RKO (cell line): ENCODE measurements at regions not wholly inside any gene's neighbourhood (a gene's known extent, or its start where the extent isn't known, plus 50 kb on each side); places are given as distances from the start of the nearest gene placed in this dataset.
"Not testable (repeated sequence)": the region's sequence is repeated elsewhere in the genome, so short reads cannot be mapped to it uniquely, and the experiment has no call there.

Experiments used
- DNase-seq: peaks from one replicate; pipeline ENCODE4 v3.0.0-alpha.2; 2016; ENCODE audit warnings: low spot score

DNA sequence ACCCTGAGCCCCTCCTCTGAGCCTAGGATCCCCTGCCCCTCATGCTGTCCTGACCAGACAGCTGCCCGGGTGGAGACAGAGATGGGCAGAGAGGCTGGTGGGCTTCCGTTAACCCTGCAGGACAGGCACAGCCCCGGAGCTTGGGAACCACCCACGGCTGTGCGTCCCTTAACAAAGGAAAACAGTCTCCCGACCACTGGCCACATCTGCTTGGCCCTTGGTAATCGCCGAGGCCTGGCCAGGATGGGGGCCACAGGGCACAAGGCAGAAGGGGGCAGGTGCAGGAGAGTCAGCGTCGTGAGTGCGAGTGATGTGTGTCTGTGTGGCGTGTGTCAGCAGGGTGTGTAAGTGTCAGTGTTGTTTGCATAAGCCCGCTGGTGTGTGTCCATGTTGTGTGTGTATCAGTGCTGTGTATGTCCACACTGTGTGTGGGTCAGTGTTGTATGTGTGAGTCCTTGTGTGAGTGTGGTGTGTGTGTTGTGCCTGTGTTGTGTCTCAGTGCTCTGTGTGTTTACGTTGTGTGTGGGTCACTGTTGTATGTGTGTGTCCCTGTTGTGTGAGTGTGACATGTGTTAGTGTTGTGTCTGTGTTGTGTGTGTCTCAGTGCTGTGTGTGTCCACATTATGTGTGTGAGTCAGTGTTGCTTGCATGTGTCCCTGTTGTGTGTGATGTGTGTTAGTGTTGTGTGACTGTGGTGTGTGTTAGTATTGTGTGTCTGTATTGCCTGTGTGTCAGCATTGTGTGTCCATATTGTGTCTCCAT lies 369.5 kb downstream of the BRD1 start:
- no peak for DNase-seq

DNA sequence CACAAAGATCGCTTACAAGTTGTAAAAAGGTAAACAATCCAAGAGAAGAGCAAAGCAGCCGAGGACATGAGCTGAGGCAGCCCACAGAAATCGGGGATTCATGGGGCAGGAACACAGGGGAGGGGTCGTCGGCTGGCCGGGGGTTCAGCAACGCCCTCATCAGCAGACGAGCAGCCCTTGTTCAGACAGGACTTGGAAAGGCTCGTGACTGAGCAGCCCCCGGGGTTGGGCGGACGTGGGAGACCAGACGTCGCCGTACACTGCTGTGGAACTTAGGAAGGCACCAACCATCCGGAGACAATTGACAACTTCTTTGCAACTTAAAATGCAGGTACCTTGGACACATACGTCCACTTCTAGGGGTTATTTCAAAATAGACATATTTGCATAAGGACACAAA lies 370.5 kb downstream of the BRD1 start:
- DNase-seq: no peak

DNA sequence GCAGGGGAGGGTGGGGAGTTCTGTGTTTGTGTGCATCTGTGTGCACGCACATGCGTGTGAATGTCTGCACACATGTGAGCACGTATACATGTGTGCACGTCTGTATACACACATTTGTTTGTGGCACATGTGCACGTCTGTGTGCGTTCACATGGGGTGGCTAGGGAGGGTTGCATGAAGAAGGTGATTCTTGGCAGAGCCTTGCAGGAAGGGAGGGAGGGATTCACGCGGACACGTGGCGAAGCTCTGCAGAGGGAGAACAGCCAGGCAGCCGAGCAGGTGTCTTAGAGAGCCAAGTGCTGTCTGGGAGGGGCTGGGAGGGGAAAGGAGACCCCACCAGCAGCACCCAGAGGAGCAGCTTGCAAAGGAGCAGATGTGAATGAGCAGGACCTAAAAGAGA lies 372.1 kb downstream of the BRD1 start:
- no peak for DNase-seq

- no peak for DNase-seq
Measured at GRCh38 chr22:49454726-49455125, 372.9 kb downstream of the BRD1 start.

- DNase-seq: no peak
Measured at GRCh38 chr22:49453771-49454170, 373.9 kb downstream of the BRD1 start.

- DNase-seq: not testable (repeated sequence)
Measured at GRCh38 chr22:49453019-49453418, 374.7 kb downstream of the BRD1 start.

GRCh38 chr22:49452362-49452946 lies 375.2 kb downstream of the BRD1 start:
- DNase-seq: no peak

GRCh38 chr22:49451070-49451840 lies 376.4 kb downstream of the BRD1 start:
- no peak for DNase-seq

DNA sequence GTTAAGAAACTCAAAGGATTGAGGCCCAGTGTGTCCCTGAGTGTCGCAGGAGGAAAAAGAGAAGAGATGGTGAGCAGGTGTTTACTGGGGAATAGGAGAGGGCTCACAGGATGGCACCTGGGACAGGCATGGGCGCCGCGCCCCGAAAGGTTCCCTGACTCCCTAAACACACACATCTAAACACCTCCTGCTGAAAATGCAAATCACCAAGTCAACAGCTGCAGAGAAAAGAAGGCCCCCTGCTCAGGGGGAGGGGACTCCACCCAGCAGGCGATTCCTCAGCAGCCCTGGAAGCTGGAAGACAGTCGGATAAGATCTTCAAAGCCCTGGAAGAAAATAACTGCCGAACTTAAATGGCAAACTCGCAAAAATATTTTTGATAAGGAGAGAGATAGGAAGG lies 377.2 kb downstream of the BRD1 start:
- no peak for DNase-seq

DNA sequence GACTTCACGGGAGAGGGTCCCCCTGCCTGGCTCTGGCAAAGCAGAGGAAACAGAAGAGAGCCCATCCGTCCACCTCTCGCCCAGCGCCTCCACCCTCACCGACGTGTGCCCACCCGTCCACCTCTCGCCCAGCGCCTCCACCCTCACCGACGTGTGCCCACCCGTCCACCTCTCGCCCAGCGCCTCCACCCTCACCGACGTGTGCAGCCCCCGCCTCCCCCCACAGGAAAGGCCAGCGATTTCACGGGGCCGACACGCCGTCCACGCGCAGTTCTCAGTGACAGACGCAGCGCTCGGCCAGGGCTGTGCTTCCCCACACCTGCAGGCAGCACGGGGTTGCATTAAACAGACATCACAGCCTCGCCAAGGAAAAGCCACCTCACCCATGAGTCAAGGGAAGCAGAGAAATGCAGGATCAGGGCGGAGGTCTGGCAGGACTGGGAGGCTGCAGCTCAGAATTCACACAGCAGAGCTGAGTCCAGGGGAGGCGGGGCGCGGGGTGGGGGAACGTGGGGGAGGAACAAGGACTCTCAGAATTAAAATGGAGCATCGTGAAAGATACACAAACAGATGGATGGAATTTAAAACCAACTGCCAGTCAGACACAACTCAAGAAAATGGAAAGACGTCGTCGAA lies 377.7 kb downstream of the BRD1 start:
- DNase-seq: no peak

DNA sequence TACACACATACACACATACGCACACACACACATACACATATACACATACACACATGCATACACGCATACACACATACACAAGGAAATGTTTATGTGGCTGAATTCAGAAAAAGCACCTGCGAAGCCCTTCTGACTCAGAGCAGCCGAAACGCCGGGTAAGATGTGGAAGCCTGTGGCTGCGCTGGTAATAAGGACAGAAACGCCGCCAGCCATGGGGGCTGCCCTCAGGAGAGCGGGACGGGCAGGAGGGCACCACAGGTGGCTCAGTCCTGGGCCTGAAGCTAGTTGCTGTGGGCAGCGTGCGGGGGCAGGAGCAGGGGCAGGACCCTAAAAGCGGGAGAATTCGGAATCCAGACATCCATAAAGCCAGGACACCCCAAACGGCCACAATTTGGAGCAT lies 378.3 kb downstream of the BRD1 start:
- no peak for DNase-seq

DNA sequence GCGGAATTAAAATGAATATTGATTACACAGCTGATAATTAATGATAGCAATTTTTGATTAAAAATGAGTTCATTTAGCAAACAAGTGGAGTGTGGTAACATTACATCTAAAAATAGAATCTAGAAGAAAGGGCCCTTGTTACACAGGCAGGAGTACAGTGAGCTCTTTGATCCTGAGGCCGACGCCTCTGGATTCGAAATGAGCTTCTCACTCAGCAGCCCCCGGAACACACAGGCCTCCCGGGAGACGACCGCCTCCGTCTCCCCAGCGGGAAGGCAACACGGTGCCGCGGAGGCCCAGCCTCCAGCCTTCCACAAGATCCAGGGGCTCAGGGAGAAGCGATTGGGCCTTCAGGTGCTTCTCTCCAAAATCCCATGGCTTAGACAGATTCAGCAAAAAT lies 379.1 kb downstream of the BRD1 start:
- DNase-seq: no peak

- no peak for DNase-seq
Measured at GRCh38 chr22:49447837-49448236, 379.8 kb downstream of the BRD1 start.

DNA sequence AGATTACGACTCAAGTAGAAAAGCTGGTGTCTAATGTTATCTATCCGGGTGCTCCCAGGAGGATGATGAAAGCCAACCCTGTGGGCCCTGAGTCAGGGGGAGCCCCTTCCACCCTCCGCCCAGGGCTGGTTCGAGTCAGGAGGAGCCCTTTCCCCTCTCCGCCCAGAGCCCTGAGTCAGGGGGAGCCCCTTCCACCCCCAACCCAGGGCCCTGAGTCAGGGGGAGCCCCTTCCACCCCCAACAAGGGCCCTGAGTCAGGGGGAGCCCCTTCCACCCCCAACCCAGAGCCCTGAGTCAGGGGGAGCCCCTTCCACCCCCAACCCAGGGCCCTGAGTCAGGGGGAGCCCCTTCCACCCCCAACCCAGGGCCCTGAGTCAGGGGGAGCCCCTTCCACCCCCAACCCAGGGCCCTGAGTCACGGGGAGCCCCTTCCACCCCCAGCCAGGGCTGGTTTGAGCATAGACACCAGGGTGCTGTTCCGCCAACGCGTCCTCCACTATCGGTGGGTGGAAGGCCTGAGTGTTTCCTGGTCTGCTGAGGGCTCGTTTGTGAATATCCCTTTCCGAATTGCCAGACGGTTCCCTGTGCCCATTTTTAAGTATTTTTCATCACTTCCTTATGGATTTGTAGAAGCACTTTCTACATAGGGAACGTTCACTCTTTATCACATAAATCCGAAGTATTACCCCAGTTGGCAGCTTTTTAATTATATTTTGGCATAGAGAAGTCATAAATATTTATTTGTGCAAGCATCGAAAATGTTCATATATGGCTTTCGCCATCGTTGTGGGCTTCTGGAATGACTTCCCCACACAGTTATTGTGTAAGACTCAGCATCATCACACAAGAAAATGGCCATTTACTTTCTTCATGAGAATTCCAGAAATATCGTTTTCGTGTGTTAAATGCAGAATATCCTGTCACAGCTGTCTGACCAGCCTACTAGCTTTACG lies 380.6 kb downstream of the BRD1 start:
- DNase-seq: no peak

GRCh38 chr22:49446145-49446758 lies 381.4 kb downstream of the BRD1 start:
- no peak for DNase-seq

- DNase-seq: no peak
Measured at GRCh38 chr22:49444781-49445180, 382.9 kb downstream of the BRD1 start.

GRCh38 chr22:49440931-49441330 lies 386.7 kb downstream of the BRD1 start:
- DNase-seq: no peak

DNA sequence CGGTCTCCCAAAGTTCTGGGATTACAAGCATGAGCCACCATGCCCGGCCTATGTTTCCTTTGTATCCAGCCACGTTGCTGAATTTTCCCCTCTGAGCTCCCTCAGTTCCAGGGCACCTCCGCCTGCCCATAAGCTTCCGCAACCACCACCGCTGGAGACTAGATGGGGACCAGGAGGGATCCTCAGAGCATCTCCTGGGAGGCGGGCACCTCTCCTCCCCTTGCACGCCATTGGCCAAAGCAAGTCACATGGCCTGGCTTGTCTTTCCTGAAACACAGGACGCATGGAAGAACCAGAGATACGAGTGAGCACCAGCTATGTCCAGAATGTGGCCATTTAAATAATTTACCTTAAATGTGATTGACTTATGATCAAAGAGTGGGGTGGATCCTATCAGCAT lies 388.3 kb downstream of the BRD1 start:
- no peak for DNase-seq

DNA sequence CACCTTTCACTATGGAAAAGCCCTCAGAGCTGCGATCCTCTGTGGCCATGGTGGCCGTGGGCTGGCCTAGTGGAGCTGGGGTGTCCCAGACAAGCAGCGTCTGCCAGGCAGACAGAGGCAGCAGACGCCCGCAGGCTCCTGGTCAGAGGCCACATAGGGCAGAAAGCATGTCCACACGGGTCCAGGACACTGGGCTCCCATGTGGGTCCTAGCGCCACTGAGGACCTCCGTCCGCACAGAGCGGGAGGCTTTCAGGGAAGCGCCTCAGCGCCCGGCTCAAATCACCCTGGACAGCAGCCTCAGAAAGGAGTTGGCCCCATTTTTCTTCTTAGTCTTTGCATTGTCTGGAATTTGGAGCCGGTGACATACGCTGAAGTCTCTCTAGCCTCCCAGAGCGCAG lies 389.7 kb downstream of the BRD1 start:
- DNase-seq: no peak

DNA sequence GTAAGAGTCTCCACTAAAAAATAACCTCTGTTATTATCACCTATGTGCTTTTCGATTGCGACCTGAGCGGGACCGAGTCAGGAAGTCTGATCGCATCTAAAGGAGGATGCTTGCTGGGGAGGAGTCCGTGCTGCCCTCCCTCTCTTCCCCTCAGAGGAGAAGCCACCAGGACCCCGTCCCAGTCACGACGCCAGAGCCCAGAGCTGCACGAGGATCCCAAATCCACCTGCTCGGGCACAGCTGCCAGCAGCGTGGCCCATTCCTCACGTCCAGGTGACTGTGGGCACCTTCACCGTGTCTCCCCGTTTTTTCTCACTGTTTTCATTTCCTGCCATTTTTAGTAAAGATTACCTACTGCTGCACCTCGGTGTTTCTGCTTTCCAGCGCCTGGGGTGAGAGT lies 390.3 kb downstream of the BRD1 start:
- no peak for DNase-seq

DNA sequence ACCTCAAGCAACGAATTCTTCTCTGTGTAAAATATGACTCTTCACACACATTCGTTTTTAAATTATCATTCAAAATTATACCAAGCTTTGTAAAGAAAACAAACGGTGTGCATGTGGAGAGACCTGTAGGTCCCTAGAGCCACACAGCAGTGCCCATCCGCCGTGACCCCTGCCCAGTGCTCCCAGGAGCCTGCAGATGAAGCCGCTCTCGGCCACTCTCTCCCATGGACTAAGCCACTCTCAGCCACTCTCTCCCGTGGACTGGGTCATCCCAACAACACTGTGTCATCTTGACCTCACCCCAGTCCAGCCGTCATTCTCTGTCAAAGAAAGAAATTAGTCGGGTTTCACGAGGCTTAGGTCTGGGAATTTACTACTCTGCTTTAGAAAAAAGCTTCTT lies 391.6 kb downstream of the BRD1 start:
- no peak for DNase-seq
